GM12878 (cell line): ENCODE measurements at regions not wholly inside any gene's neighbourhood (a gene's known extent, or its start where the extent isn't known, plus 50 kb on each side); places are given as distances from the start of the nearest gene placed in this dataset.

Experiments used
- ATAC-seq: fragments of 200-7000 bp; cut with Tn5 transposase; 3 replicates; pipeline ENCODE4 v1.9.1; 2020; ENCODE audit warnings: mild to moderate bottlenecking, moderate library complexity
- BruUV-seq: library from RNA; stranded (reverse); fragments of 400-500 nt; replicated peaks from 2 replicates; lab custom pipeline; 2021; lab: Mats Ljungman, UMichigan
- CTCF ChIA-PET: fragments of 300-600 bp; sonication (Branson Sonifier 250); formaldehyde crosslinking; extraction: SDS; loops from one replicate; lab custom pipeline; 2021; ENCODE audit warnings: inconsistent platforms; lab: Yijun Ruan, JAX
- POLR2A ChIA-PET: fragments of 350-600 bp; formaldehyde crosslinking; extraction: SDS; loops from one replicate; lab custom pipeline; 2021; ENCODE audit warnings: inconsistent platforms; lab: Charles Lee
- RAD21 ChIA-PET: fragments of 300-600 bp; sonication (Branson Sonifier 250); formaldehyde crosslinking; loops from one replicate; lab custom pipeline; 2023; ENCODE audit warnings: antibody characterized with exemption; ENCODE audit not compliant: unreplicated experiment; lab: Charles Lee
- SMC1A ChIA-PET: fragments of 300-600 bp; sonication (Branson Sonifier 250); formaldehyde crosslinking; loops from one replicate; lab custom pipeline; 2023; ENCODE audit not compliant: unreplicated experiment, uncharacterized antibody; lab: Charles Lee
- DNase-seq: peaks from one replicate; pipeline ENCODE4 v3.0.0-alpha.2; 2011; ENCODE audit warnings: low read depth, low spot score
- FAIRE-seq: peaks from 3 replicates; lab custom pipeline; 2011; peaks lifted over from hg19 to GRCh38; lab: Jason Lieb, UNC
- H2AFZ ChIP-seq: 2 replicates; pipeline ENCODE4 v1.6.0; 2011; ENCODE audit warnings: low read depth, low read length, control low read depth; ENCODE audit not compliant: control insufficient read depth
- H3K27ac ChIP-seq: 2 replicates; pipeline ENCODE4 v1.5.1; 2011; ENCODE audit warnings: control low read depth; ENCODE audit not compliant: control insufficient read depth, insufficient read depth
- H3K27me3 ChIP-seq, 2 experiments: replicated peaks in 1 of 2; 2 replicates each; pipeline versions ENCODE4 v1.6.0 to v1.6.1; 2011; ENCODE audit warnings: low read length in 1 of 2; ENCODE audit not compliant: control insufficient read depth in 2 of 2, insufficient read depth in 2 of 2
- H3K36me3 ChIP-seq, 2 experiments: 2 replicates each; pipeline ENCODE4 v1.5.1; 2011; ENCODE audit warnings: low read length in 1 of 2; ENCODE audit not compliant: control insufficient read depth in 2 of 2, insufficient read depth in 2 of 2
- H3K4me1 ChIP-seq: 2 replicates; pipeline ENCODE4 v1.6.1; 2011; ENCODE audit warnings: mild to moderate bottlenecking, low read length, moderate library complexity, mixed read lengths; ENCODE audit not compliant: control insufficient read depth, insufficient read depth
- H3K4me2 ChIP-seq: 2 replicates; pipeline ENCODE4 v1.6.0; 2011; ENCODE audit warnings: control low read depth; ENCODE audit not compliant: control insufficient read depth, insufficient read depth
- H3K4me3 ChIP-seq: fragments of 200-600 bp; sonication (generic); 2 replicates; pipeline ENCODE4 v1.5.1; 2016
- H3K79me2 ChIP-seq: 2 replicates; pipeline ENCODE4 v1.6.0; 2011; ENCODE audit warnings: low read length; ENCODE audit not compliant: control insufficient read depth, insufficient read depth
- H3K9ac ChIP-seq: 2 replicates; pipeline ENCODE4 v1.8.0; 2011; ENCODE audit warnings: low read length, control low read depth, mixed read lengths; ENCODE audit not compliant: control insufficient read depth, insufficient read depth
- H3K9me3 ChIP-seq: replicated peaks from 3 replicates; pipeline ENCODE4 v1.5.1; 2011; ENCODE audit warnings: mild to moderate bottlenecking, low read length; ENCODE audit not compliant: control insufficient read depth, insufficient read depth
- H4K20me1 ChIP-seq: 2 replicates; pipeline ENCODE4 v1.6.0; 2011; ENCODE audit not compliant: control insufficient read depth, insufficient read depth
- BCL11A ChIP-seq: IDR thresholded peaks from 2 replicates; pipeline ENCODE4 v1.6.1; 2011; ENCODE audit warnings: low read depth, low read length
- FOS ChIP-seq: IDR thresholded peaks from 3 replicates; pipeline ENCODE4 v1.6.1; 2011; ENCODE audit warnings: borderline replicate concordance; ENCODE audit not compliant: insufficient read length; ENCODE audit errors: extremely low read depth
- HDGF ChIP-seq: fragments of 450-650 bp; IDR thresholded peaks from 2 replicates; pipeline ENCODE4 v1.6.1; 2016; ENCODE audit warnings: antibody characterized with exemption
- IKZF2 ChIP-seq, 2 experiments: fragments of 450-650 bp; IDR thresholded peaks; 2 replicates each; pipeline ENCODE4 v1.6.1; 2017; ENCODE audit warnings: mild to moderate bottlenecking in 2 of 2, moderate library complexity in 2 of 2
- MEF2A ChIP-seq: IDR thresholded peaks from 2 replicates; pipeline ENCODE4 v1.6.1; 2011; ENCODE audit warnings: low read depth, mild to moderate bottlenecking, low read length, moderate library complexity; ENCODE audit not compliant: insufficient read depth
- MLLT1 ChIP-seq: fragments of 450-650 bp; IDR thresholded peaks from 2 replicates; pipeline ENCODE4 v1.6.1; 2016; ENCODE audit warnings: mild to moderate bottlenecking
- MYB ChIP-seq: fragments of 150-350 bp; IDR thresholded peaks from 2 replicates; pipeline ENCODE4 v1.6.1; 2014; ENCODE audit warnings: mild to moderate bottlenecking, low read depth, low read length, borderline replicate concordance
- SMAD1 ChIP-seq: fragments of 450-650 bp; IDR thresholded peaks from 2 replicates; pipeline ENCODE4 v1.6.1; 2018; ENCODE audit warnings: mild to moderate bottlenecking, low read depth; ENCODE audit not compliant: partially characterized antibody
- YBX1 ChIP-seq: fragments of 450-650 bp; IDR thresholded peaks from 2 replicates; pipeline ENCODE4 v1.6.1; 2016; ENCODE audit warnings: antibody characterized with exemption
- ZBTB33 ChIP-seq: fragments of 450-650 bp; IDR thresholded peaks from 2 replicates; pipeline ENCODE4 v1.6.1; 2017; ENCODE audit warnings: mild to moderate bottlenecking
- WGBS: methylation state at CpG from one replicate; pipeline ENCODE4 v1.1.6; 2016; ENCODE audit warnings: low lambda C conversion rate; ENCODE audit not compliant: insufficient replicate concordance, insufficient coverage; ENCODE audit errors: missing lambda C conversion rate; 5-methylcytosine and 5-hydroxymethylcytosine counted together
- in situ Hi-C: fragments of 300-500 bp; cut with MboI; formaldehyde crosslinking; loops from 9 replicates; pipeline ENCODE4 v1.14.3; 2018; ENCODE audit warnings: mixed read lengths
- intact Hi-C: fragments of 100-400 bp; cut with micrococcal nuclease; formaldehyde crosslinking; loops from one replicate; pipeline ENCODE4 v1.14.2; 2022; ENCODE audit not compliant: unreplicated experiment

GRCh38 chr10:108132303-108132702 is 967.8 kb upstream of the SORCS1 start:
- SMC1A ChIA-PET = interaction anchor here (0.9 kb wide), 1 partner anchor 26 kb away, joined by 3 read pairs; no protein-coding TSS in a partner anchor

More at GRCh38 chr10:108132303-108132702, 967.8 kb upstream of the SORCS1 start:
- no peak overlapping the region for H3K4me2 ChIP-seq
- no peaks in the 10 kb centered on the region for H3K79me2 ChIP-seq
- H4K20me1 ChIP-seq = no peaks in the 10 kb centered on the region
- ATAC-seq (no peak), DNase-seq (no peak), FAIRE-seq (no peak)
- H3K36me3 ChIP-seq = no peaks in the 10 kb centered on the region
- no peak overlapping the region for H3K27ac ChIP-seq
- TF ChIP-seq MLLT1 = no peak
- no peak for TF ChIP-seq IKZF2 (IDR thresholded peaks at IDR 0.05)
- no peak for TF ChIP-seq ZBTB33
- TF ChIP-seq HDGF = no peak
- TF ChIP-seq MEF2A = no peak
- no peak for TF ChIP-seq YBX1
- TF ChIP-seq FOS = no peak
- no peak for TF ChIP-seq MYB
- no peak for TF ChIP-seq SMAD1
- TF ChIP-seq BCL11A = no peak
- CTCF ChIA-PET = interaction anchor here (2.0 kb wide), 1 partner anchor 72 kb away, joined by 5 read pairs; no protein-coding TSS in a partner anchor
- in situ Hi-C loops (no loop called here), intact Hi-C loops (no loop called here)
- H3K9ac ChIP-seq = no peak overlapping the region
- H2AFZ ChIP-seq = no peak overlapping the region
- 17% methylated on average over 2 of the region's 2 CpGs for WGBS
- H3K4me1 ChIP-seq = no peaks in the 10 kb centered on the region
- no peak overlapping the region for H3K4me3 ChIP-seq
- POLR2A ChIA-PET = no interaction called here
- H3K27me3 ChIP-seq = no peaks in the 10 kb centered on the region
- H3K9me3 ChIP-seq = no peaks in the 10 kb centered on the region
- RAD21 ChIA-PET = no interaction called here
- BruUV-seq = no TSS peak
